ENCODE measurements at regions not wholly inside any gene's neighbourhood (a gene's known extent, or its start where the extent isn't known, plus 50 kb on each side); places are given as distances from the start of the nearest gene placed in this dataset.
"Not testable (repeated sequence)": the region's sequence is repeated elsewhere in the genome, so short reads cannot be mapped to it uniquely, and the experiment has no call there.

GRCh38 chr4:156374069-156374468 lies 420.4 kb upstream of the CTSO start:
- H3K27ac Mint-ChIP-seq, result no peak overlapping the region
- no peaks in the 10 kb centered on the region for H3K27me3 Mint-ChIP-seq
- no peak for DNase-seq
- ChIA-PET CTCF (no interaction called here), POLR2A (no interaction called here)
- no peak for ATAC-seq
- no peaks in the 10 kb centered on the region for H3K4me1 Mint-ChIP-seq
- H3K4me3 Mint-ChIP-seq, result no peak overlapping the region
- intact Hi-C loops (cut with DNase I, micrococcal nuclease), result no loop called here
- no peaks in the 10 kb centered on the region for H3K36me3 Mint-ChIP-seq (ENCODE audit: low read depth)
- no peaks in the 10 kb centered on the region for H3K9me3 Mint-ChIP-seq (ENCODE audit: low read depth)

- H3K27me3 Mint-ChIP-seq; DNase-seq; H3K36me3 Mint-ChIP-seq (ENCODE audit: low read depth); H3K4me1 Mint-ChIP-seq; intact Hi-C loops (cut with DNase I, micrococcal nuclease); H3K9me3 Mint-ChIP-seq (ENCODE audit: low read depth); CTCF ChIA-PET; H3K27ac Mint-ChIP-seq; ATAC-seq; H3K4me3 Mint-ChIP-seq; POLR2A ChIA-PET: not testable (repeated sequence)
These were observed 413.8 kb upstream of the CTSO start for GRCh38 chr4:156367502-156367901.

- Mint-ChIP-seq H3K4me3 (no peak overlapping the region), H3K36me3 (ENCODE audit: low read depth) (no peaks in the 10 kb centered on the region), H3K27ac (no peak overlapping the region), H3K4me1 (no peaks in the 10 kb centered on the region), H3K27me3 (no peaks in the 10 kb centered on the region), H3K9me3 (ENCODE audit: low read depth) (peaks cover 10% of the 10 kb centered on the region)
- no peak for ATAC-seq
- ChIA-PET POLR2A (no interaction called here), CTCF (no interaction called here)
- DNase-seq, result no peak
- intact Hi-C loops (cut with DNase I, micrococcal nuclease), result no loop called here
These were observed 408.9 kb upstream of the CTSO start for GRCh38 chr4:156362581-156362980.

- CTCF ChIA-PET, result interaction anchor here (1.0 kb wide), 1 partner anchor 62 kb away, joined by 4 read pairs; no protein-coding TSS in a partner anchor
- intact Hi-C loops (cut with DNase I, micrococcal nuclease), result no loop called here
- DNase-seq, result no peak
- Mint-ChIP-seq H3K4me1 (no peaks in the 10 kb centered on the region), H3K27me3 (no peaks in the 10 kb centered on the region), H3K36me3 (ENCODE audit: low read depth) (no peaks in the 10 kb centered on the region), H3K4me3 (no peak overlapping the region), H3K9me3 (ENCODE audit: low read depth) (no peaks in the 10 kb centered on the region), H3K27ac (no peak overlapping the region)
- no peak for ATAC-seq
- POLR2A ChIA-PET, result no interaction called here
These were observed 393.9 kb upstream of the CTSO start for GRCh38 chr4:156347412-156348075.

- Mint-ChIP-seq H3K27me3 (no peaks in the 10 kb centered on the region), H3K4me1 (no peaks in the 10 kb centered on the region), H3K27ac (no peak overlapping the region), H3K4me3 (no peak overlapping the region), H3K9me3 (ENCODE audit: low read depth) (no peaks in the 10 kb centered on the region), H3K36me3 (ENCODE audit: low read depth) (no peaks in the 10 kb centered on the region)
- CTCF ChIA-PET, result interaction anchor here (1.0 kb wide), 1 partner anchor 62 kb away, joined by 4 read pairs; no protein-coding TSS in a partner anchor
- intact Hi-C loops (cut with DNase I, micrococcal nuclease), result no loop called here
- POLR2A ChIA-PET, result no interaction called here
- DNase-seq, result no peak
- no peak for ATAC-seq
These were observed 393.3 kb upstream of the CTSO start for GRCh38 chr4:156346959-156347385.

- ATAC-seq (no peak), DNase-seq (no peak)
- intact Hi-C loops (cut with DNase I, micrococcal nuclease), result no loop called here
- ChIA-PET POLR2A (no interaction called here), CTCF (no interaction called here)
- H3K9me3 Mint-ChIP-seq (ENCODE audit: low read depth), result no peaks in the 10 kb centered on the region
- H3K27ac Mint-ChIP-seq, result no peak overlapping the region
- no peaks in the 10 kb centered on the region for H3K36me3 Mint-ChIP-seq (ENCODE audit: low read depth)
- no peaks in the 10 kb centered on the region for H3K4me1 Mint-ChIP-seq
- H3K27me3 Mint-ChIP-seq, result no peaks in the 10 kb centered on the region
- H3K4me3 Mint-ChIP-seq, result no peak overlapping the region
These were observed 390.7 kb upstream of the CTSO start for GRCh38 chr4:156344397-156344796.

- no peak for ATAC-seq
- no peaks in the 10 kb centered on the region for H3K4me1 Mint-ChIP-seq
- CTCF ChIA-PET, result no interaction called here
These were observed 382.8 kb upstream of the CTSO start for GRCh38 chr4:156336511-156336910.

GRCh38 chr4:156335721-156336120 lies 382.1 kb upstream of the CTSO start:
- ChIA-PET POLR2A (no interaction called here), CTCF (no interaction called here)
- H3K4me1 Mint-ChIP-seq, result no peaks in the 10 kb centered on the region
- ATAC-seq (no peak), DNase-seq (no peak)
- H3K4me3 Mint-ChIP-seq, result no peak overlapping the region
- no peaks in the 10 kb centered on the region for H3K36me3 Mint-ChIP-seq (ENCODE audit: low read depth)
- H3K9me3 Mint-ChIP-seq (ENCODE audit: low read depth), result peaks cover 2% of the 10 kb centered on the region
- H3K27ac Mint-ChIP-seq, result no peak overlapping the region
- H3K27me3 Mint-ChIP-seq, result no peaks in the 10 kb centered on the region
- intact Hi-C loops (cut with DNase I, micrococcal nuclease), result no loop called here

More at GRCh38 chr4:156336511-156336910, 382.8 kb upstream of the CTSO start:
- H3K27ac Mint-ChIP-seq, result no peak overlapping the region
- no peaks in the 10 kb centered on the region for H3K36me3 Mint-ChIP-seq (ENCODE audit: low read depth)
- no peak for DNase-seq
- peaks cover 2% of the 10 kb centered on the region for H3K9me3 Mint-ChIP-seq (ENCODE audit: low read depth)
- H3K4me3 Mint-ChIP-seq, result no peak overlapping the region
- intact Hi-C loops (cut with DNase I, micrococcal nuclease), result no loop called here
- POLR2A ChIA-PET, result no interaction called here
- H3K27me3 Mint-ChIP-seq, result no peaks in the 10 kb centered on the region

GRCh38 chr4:156330436-156331031 lies 376.9 kb upstream of the CTSO start:
- DNase-seq (no peak), ATAC-seq (no peak)
- H3K27me3 Mint-ChIP-seq, result no peaks in the 10 kb centered on the region
- ChIA-PET POLR2A (no interaction called here), CTCF (interaction anchor here (1.0 kb wide), 1 partner anchor 16 kb away, joined by 3 read pairs; no protein-coding TSS in a partner anchor)
- no peak overlapping the region for H3K27ac Mint-ChIP-seq
- no peaks in the 10 kb centered on the region for H3K9me3 Mint-ChIP-seq (ENCODE audit: low read depth)
- no peaks in the 10 kb centered on the region for H3K36me3 Mint-ChIP-seq (ENCODE audit: low read depth)
- no peaks in the 10 kb centered on the region for H3K4me1 Mint-ChIP-seq
- intact Hi-C loops (cut with DNase I, micrococcal nuclease), result no loop called here
- H3K4me3 Mint-ChIP-seq, result no peak overlapping the region

GRCh38 chr4:156329779-156330178 lies 376.1 kb upstream of the CTSO start:
- ATAC-seq (no peak), DNase-seq (no peak)
- intact Hi-C loops (cut with DNase I, micrococcal nuclease), result no loop called here
- H3K4me1 Mint-ChIP-seq, result no peaks in the 10 kb centered on the region
- H3K4me3 Mint-ChIP-seq, result no peak overlapping the region
- no peak overlapping the region for H3K27ac Mint-ChIP-seq
- H3K27me3 Mint-ChIP-seq, result no peaks in the 10 kb centered on the region
- H3K36me3 Mint-ChIP-seq (ENCODE audit: low read depth), result no peaks in the 10 kb centered on the region
- H3K9me3 Mint-ChIP-seq (ENCODE audit: low read depth), result no peaks in the 10 kb centered on the region
- POLR2A ChIA-PET, result no interaction called here
- CTCF ChIA-PET, result no interaction called here

GRCh38 chr4:156328882-156329281 lies 375.2 kb upstream of the CTSO start:
- POLR2A ChIA-PET, result no interaction called here
- ATAC-seq, result no peak
- no peak overlapping the region for H3K4me3 Mint-ChIP-seq
- no peak overlapping the region for H3K27ac Mint-ChIP-seq
- no peaks in the 10 kb centered on the region for H3K36me3 Mint-ChIP-seq (ENCODE audit: low read depth)
- no peaks in the 10 kb centered on the region for H3K9me3 Mint-ChIP-seq (ENCODE audit: low read depth)
- CTCF ChIA-PET, result interaction anchor here (0.8 kb wide), 1 partner anchor 48 kb away, joined by 3 read pairs; no protein-coding TSS in a partner anchor
- intact Hi-C loops (cut with DNase I, micrococcal nuclease), result no loop called here
- H3K27me3 Mint-ChIP-seq, result no peaks in the 10 kb centered on the region
- DNase-seq, result no peak
- H3K4me1 Mint-ChIP-seq, result no peaks in the 10 kb centered on the region

- no peak for ATAC-seq
- no peak for DNase-seq
- Mint-ChIP-seq H3K27ac (no peak overlapping the region), H3K4me1 (no peaks in the 10 kb centered on the region), H3K4me3 (no peak overlapping the region), H3K9me3 (ENCODE audit: low read depth) (no peaks in the 10 kb centered on the region), H3K27me3 (no peaks in the 10 kb centered on the region), H3K36me3 (ENCODE audit: low read depth) (no peaks in the 10 kb centered on the region)
- CTCF ChIA-PET, result no interaction called here
- intact Hi-C loops (cut with DNase I, micrococcal nuclease), result no loop called here
- POLR2A ChIA-PET, result no interaction called here
These were observed 372.6 kb upstream of the CTSO start for GRCh38 chr4:156326246-156326645.
